ENCODE measurements at regions not wholly inside any gene's neighbourhood (a gene's known extent, or its start where the extent isn't known, plus 50 kb on each side); places are given as distances from the start of the nearest gene placed in this dataset.

DNA sequence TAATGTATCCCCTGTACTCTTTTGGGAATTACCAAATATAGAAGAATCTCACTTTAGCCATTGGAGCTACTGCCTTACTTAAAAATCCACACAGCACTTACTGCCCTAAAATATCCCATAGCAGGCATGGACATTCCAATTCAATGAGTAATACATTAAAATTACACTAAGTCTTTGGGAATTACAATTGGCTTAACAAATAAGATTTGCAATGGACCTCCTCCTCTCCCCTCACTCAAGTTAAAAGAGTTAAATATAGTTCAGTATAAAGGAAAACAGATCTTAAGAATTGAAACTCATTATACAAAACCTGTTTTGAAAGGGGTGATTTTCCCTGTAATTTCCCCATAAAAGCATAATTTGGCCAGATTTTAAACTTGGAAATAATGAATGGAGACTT is 477.1 kb downstream of the SLC16A7 start:
- TF ChIP-seq, protein P1, sequence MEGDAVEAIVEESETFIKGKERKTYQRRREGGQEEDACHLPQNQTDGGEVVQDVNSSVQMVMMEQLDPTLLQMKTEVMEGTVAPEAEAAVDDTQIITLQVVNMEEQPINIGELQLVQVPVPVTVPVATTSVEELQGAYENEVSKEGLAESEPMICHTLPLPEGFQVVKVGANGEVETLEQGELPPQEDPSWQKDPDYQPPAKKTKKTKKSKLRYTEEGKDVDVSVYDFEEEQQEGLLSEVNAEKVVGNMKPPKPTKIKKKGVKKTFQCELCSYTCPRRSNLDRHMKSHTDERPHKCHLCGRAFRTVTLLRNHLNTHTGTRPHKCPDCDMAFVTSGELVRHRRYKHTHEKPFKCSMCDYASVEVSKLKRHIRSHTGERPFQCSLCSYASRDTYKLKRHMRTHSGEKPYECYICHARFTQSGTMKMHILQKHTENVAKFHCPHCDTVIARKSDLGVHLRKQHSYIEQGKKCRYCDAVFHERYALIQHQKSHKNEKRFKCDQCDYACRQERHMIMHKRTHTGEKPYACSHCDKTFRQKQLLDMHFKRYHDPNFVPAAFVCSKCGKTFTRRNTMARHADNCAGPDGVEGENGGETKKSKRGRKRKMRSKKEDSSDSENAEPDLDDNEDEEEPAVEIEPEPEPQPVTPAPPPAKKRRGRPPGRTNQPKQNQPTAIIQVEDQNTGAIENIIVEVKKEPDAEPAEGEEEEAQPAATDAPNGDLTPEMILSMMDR (IDR thresholded peaks at IDR 0.05), result no peak
- no peak for TF ChIP-seq POLR2A (IDR thresholded peaks at IDR 0.05)
